Posterior vena cava (tissue), 2 donors: ENCODE measurements at regions not wholly inside any gene's neighbourhood (a gene's known extent, or its start where the extent isn't known, plus 50 kb on each side); places are given as distances from the start of the nearest gene placed in this dataset.

Experiments
- DNase-seq: peaks from one replicate; pipeline ENCODE4 v3.0.0-alpha.2; 2020; ENCODE audit warnings: low spot score
- intact Hi-C, 2 donors: fragments of 100-400 bp; cut with DNase I; formaldehyde crosslinking; loops; one replicate each; pipeline versions ENCODE4 v1.14.1 to v1.14.2; 2022 to 2023
- donor health status: DM: yes; HTN: yes; CAD: no.
- donor health status: DM: yes; HTN: yes; CAD: no.

GRCh38 chr10:44435196-44435595, 50.3 kb upstream of the CXCL12 start:
- no peak for DNase-seq
- intact Hi-C loops, result no loop called here

- DNase-seq, result no peak
- intact Hi-C loops, result no loop called here
Measured at GRCh38 chr10:44436240-44436639, 51.3 kb upstream of the CXCL12 start.

- intact Hi-C loops, result no loop called here
- DNase-seq, result no peak
Measured at GRCh38 chr10:44437840-44438511, 53.1 kb upstream of the CXCL12 start.

GRCh38 chr10:44439239-44439957, 54.5 kb upstream of the CXCL12 start:
- no peak for DNase-seq
- intact Hi-C loops, result no loop called here

- no peak for DNase-seq
- intact Hi-C loops, result no loop called here
Measured at GRCh38 chr10:44439958-44440244, 55.0 kb upstream of the CXCL12 start.

- no peak for DNase-seq
- intact Hi-C loops, result no loop called here
Measured at GRCh38 chr10:44457259-44457658, 72.4 kb upstream of the CXCL12 start.

- peak; percentile 68 for DNase-seq
- intact Hi-C loops, result no loop called here
Measured at GRCh38 chr10:44458671-44459413, 73.9 kb upstream of the CXCL12 start.

- intact Hi-C loops, result no loop called here
- no peak for DNase-seq
Measured at GRCh38 chr10:44459671-44460070, 74.8 kb upstream of the CXCL12 start.

- intact Hi-C loops, result no loop called here
- DNase-seq, result no peak
Measured at GRCh38 chr10:44460416-44460815, 75.5 kb upstream of the CXCL12 start.

- no peak for DNase-seq
- intact Hi-C loops, result no loop called here
Measured at GRCh38 chr10:44462338-44462914, 77.5 kb upstream of the CXCL12 start.

- intact Hi-C loops, result no loop called here
- DNase-seq, result no peak
Measured at GRCh38 chr10:44463511-44464121, 78.7 kb upstream of the CXCL12 start.

- no peak for DNase-seq
- intact Hi-C loops, result no loop called here
Measured at GRCh38 chr10:44464503-44464902, 79.6 kb upstream of the CXCL12 start.

- intact Hi-C loops, result no loop called here
- no peak for DNase-seq
Measured at GRCh38 chr10:44465401-44466115, 80.7 kb upstream of the CXCL12 start.

- DNase-seq, result no peak
Measured at GRCh38 chr10:44466236-44466635, 81.3 kb upstream of the CXCL12 start.

GRCh38 chr10:44467090-44467489, 82.2 kb upstream of the CXCL12 start:
- intact Hi-C loops, result no loop called here
- peak; percentile 66 for DNase-seq

More at GRCh38 chr10:44466236-44466635, 81.3 kb upstream of the CXCL12 start:
- intact Hi-C loops, result no loop called here

GRCh38 chr10:44467900-44468299, 83.0 kb upstream of the CXCL12 start:
- intact Hi-C loops, result no loop called here
- DNase-seq, result peak; percentile 43

GRCh38 chr10:44468525-44468924, 83.6 kb upstream of the CXCL12 start:
- intact Hi-C loops, result no loop called here
- no peak for DNase-seq

- intact Hi-C loops, result no loop called here
- DNase-seq, result peak; percentile 59
Measured at GRCh38 chr10:44468965-44469364, 84.1 kb upstream of the CXCL12 start.

- DNase-seq, result no peak
Measured at GRCh38 chr10:44470784-44471183, 85.9 kb upstream of the CXCL12 start.

More at GRCh38 chr10:44470784-44471183, 85.9 kb upstream of the CXCL12 start:
- intact Hi-C loops, result no loop called here
